A673 (cell line): ENCODE measurements at regions not wholly inside any gene's neighbourhood (a gene's known extent, or its start where the extent isn't known, plus 50 kb on each side); places are given as distances from the start of the nearest gene placed in this dataset.

Experiments used
- EZH2 ChIP-seq: fragments of 200-600 bp; sonication (generic); IDR thresholded peaks from 2 replicates; pipeline ENCODE4 v1.6.1; 2017; ENCODE audit warnings: borderline replicate concordance, low read depth, mild to moderate bottlenecking, mixed read lengths, antibody characterized with exemption, low read length; ENCODE audit not compliant: poor library complexity, severe bottlenecking
- TF ChIP-seq, protein P1 (sequence below): fragments of 300-800, 200-600 bp; sonication (generic); conservative IDR thresholded peaks from 2 replicates; pipeline ENCODE4 v1.5.1; 2017; ENCODE audit warnings: low read depth, mild to moderate bottlenecking, antibody characterized with exemption, low read length, moderate library complexity, mixed read lengths

DNA sequence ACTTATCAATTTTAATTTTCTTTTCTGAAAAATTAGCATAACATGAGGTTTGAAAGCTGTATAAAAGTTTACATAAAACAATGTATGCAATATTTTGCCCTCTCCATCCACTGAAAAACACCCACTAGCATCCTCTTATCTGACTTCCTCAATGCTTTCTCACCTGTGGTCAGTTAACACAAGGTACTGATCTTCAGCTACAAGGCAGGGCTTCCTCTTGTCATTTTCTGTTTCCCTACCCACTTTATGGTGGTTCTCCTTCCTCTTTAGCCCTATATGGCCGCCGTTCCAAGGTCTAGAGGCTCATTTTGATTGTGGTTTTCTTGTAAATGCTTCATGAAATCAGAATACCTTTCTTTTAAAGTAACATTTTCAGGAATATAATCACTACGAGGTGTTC is 618.6 kb upstream of the CPEB2 start:
- TF ChIP-seq, protein P1, sequence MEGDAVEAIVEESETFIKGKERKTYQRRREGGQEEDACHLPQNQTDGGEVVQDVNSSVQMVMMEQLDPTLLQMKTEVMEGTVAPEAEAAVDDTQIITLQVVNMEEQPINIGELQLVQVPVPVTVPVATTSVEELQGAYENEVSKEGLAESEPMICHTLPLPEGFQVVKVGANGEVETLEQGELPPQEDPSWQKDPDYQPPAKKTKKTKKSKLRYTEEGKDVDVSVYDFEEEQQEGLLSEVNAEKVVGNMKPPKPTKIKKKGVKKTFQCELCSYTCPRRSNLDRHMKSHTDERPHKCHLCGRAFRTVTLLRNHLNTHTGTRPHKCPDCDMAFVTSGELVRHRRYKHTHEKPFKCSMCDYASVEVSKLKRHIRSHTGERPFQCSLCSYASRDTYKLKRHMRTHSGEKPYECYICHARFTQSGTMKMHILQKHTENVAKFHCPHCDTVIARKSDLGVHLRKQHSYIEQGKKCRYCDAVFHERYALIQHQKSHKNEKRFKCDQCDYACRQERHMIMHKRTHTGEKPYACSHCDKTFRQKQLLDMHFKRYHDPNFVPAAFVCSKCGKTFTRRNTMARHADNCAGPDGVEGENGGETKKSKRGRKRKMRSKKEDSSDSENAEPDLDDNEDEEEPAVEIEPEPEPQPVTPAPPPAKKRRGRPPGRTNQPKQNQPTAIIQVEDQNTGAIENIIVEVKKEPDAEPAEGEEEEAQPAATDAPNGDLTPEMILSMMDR, result no peak
- TF ChIP-seq EZH2, result no peak
